Thyroid gland (tissue), 4 donors: ENCODE measurements at regions not wholly inside any gene's neighbourhood (a gene's known extent, or its start where the extent isn't known, plus 50 kb on each side); places are given as distances from the start of the nearest gene placed in this dataset.

Source experiments
- DNase-seq, 2 donors: peaks; one replicate each; pipeline ENCODE4 v3.0.0-alpha.2; 2019
- H3K27ac ChIP-seq, 3 donors: fragments of 200-600 bp; sonication (generic); 1 replicate in 2 of 3; 2 replicates in 1 of 3; pipeline ENCODE4 v1.5.1; 2016 to 2019; ENCODE audit warnings: mild to moderate bottlenecking in 1 of 3, moderate library complexity in 1 of 3
- H3K27me3 ChIP-seq: fragments of 200-600 bp; sonication (generic); one replicate; pipeline ENCODE4 v1.5.1; 2019
- H3K36me3 ChIP-seq, 2 donors: fragments of 200-600 bp; sonication (generic); one replicate each; pipeline ENCODE4 v1.5.1; 2016 to 2019
- H3K4me1 ChIP-seq, 2 donors: fragments of 200-600 bp; sonication (generic); one replicate each; pipeline ENCODE4 v1.5.1; 2017 to 2019
- H3K4me3 ChIP-seq, 3 donors: fragments of 200-600 bp; sonication (generic); replicated peaks in 1 of 3; 1 replicate in 2 of 3; 2 replicates in 1 of 3; pipeline ENCODE4 v1.5.1; 2016; ENCODE audit warnings: mild to moderate bottlenecking in 1 of 3
- H3K9me3 ChIP-seq: fragments of 200-600 bp; sonication (generic); one replicate; pipeline ENCODE4 v1.5.1; 2017
- POLR2A ChIP-seq, 2 donors: fragments of 450-650 bp; IDR thresholded peaks; one replicate each; pipeline ENCODE4 v1.6.1; 2017; ENCODE audit warnings: antibody characterized with exemption in 2 of 2, mild to moderate bottlenecking in 2 of 2, moderate library complexity in 1 of 2
- WGBS, 2 donors: methylation state at CpG; one replicate each; pipeline ENCODE4 v1.1.5; 2017; 5-methylcytosine and 5-hydroxymethylcytosine counted together
- intact Hi-C: fragments of 100-400 bp; cut with DNase I; formaldehyde crosslinking; loops from one replicate; pipeline ENCODE4 v1.15.1; 2023
- TF ChIP-seq, protein P1 (sequence below), 6 experiments: fragments of 200-600 bp in 3 of 6; fragments of 450-650 bp in 3 of 6; sonication (generic) in 3 of 6; IDR thresholded peaks; one replicate each; pipeline ENCODE4 v1.5.1; 2016 to 2019; ENCODE audit warnings: antibody characterized with exemption in 6 of 6, mild to moderate bottlenecking in 2 of 6, inconsistent platforms in 1 of 6, moderate library complexity in 1 of 6

DNA sequence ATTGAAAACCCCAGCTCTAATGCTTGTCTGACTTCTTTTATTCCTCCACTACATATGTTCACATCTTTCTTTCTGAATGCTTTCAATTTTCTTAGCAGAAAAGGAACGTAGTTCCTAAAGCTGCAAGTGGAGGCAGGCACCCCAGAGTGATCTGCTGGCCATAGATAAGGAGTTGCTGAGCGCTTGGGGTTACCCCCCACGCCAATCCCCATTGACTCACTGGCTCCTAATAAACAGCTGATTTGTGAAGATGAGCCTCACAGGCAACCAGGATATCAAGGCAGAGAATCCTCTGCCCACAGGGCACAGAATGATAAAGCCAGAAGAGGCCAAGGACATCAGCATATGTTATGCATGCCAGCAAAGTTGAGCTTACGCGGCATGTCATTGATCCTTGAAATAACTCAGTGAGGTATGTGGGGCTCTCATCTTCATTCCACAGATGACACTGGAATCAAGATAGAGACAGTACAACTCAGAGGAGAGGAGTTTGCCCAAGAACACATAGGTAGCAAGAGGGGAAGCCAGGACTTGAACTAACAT, 129.1 kb upstream of the PTPRT start:
- TF ChIP-seq, protein P1, sequence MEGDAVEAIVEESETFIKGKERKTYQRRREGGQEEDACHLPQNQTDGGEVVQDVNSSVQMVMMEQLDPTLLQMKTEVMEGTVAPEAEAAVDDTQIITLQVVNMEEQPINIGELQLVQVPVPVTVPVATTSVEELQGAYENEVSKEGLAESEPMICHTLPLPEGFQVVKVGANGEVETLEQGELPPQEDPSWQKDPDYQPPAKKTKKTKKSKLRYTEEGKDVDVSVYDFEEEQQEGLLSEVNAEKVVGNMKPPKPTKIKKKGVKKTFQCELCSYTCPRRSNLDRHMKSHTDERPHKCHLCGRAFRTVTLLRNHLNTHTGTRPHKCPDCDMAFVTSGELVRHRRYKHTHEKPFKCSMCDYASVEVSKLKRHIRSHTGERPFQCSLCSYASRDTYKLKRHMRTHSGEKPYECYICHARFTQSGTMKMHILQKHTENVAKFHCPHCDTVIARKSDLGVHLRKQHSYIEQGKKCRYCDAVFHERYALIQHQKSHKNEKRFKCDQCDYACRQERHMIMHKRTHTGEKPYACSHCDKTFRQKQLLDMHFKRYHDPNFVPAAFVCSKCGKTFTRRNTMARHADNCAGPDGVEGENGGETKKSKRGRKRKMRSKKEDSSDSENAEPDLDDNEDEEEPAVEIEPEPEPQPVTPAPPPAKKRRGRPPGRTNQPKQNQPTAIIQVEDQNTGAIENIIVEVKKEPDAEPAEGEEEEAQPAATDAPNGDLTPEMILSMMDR (IDR thresholded peaks at IDR 0.05) = no peak
- no peak for TF ChIP-seq POLR2A (IDR thresholded peaks at IDR 0.05)
- H3K4me3 ChIP-seq = no peak overlapping the region

DNA sequence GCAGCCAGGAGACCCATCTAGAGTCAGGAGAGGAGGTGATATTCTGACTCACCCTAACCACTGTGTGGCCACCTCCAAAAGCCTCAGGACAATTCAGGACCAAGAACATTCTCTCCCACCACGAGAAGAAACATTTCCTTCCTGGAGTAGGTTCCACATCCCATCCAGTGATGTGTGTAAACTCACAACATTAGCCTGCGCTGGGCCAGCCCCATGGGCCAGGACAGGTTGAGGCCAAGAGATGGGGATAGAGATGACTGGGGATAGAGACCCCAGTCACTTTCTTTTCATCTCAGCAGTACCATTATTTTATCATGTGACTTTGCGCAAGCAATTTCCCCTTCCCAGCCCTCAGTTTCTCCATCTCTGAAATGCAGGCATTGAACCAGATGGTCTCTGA, 126.6 kb upstream of the PTPRT start:
- H3K36me3 ChIP-seq = no peaks in the 10 kb centered on the region
- intact Hi-C loops = no loop called here
- 82 to 90% methylated on average over 3 of the region's 3 CpGs for WGBS, 2 donors
- DNase-seq = no peak
- H3K27ac ChIP-seq = no peak overlapping the region
- no peak overlapping the region for H3K4me3 ChIP-seq
- no peaks in the 10 kb centered on the region for H3K27me3 ChIP-seq
- H3K4me1 ChIP-seq = no peaks in the 10 kb centered on the region
- no peaks in the 10 kb centered on the region for H3K9me3 ChIP-seq
- TF ChIP-seq POLR2A (IDR thresholded peaks at IDR 0.05) = no peak
- TF ChIP-seq, protein P1 (IDR thresholded peaks at IDR 0.05) = no peak

More for the DNA sequence above, 129.1 kb upstream of the PTPRT start:
- no peaks in the 10 kb centered on the region for H3K36me3 ChIP-seq
- H3K27me3 ChIP-seq = no peaks in the 10 kb centered on the region
- no peak overlapping the region for H3K27ac ChIP-seq
- no peaks in the 10 kb centered on the region for H3K4me1 ChIP-seq
- intact Hi-C loops = no loop called here
- no peaks in the 10 kb centered on the region for H3K9me3 ChIP-seq
- DNase-seq = no peak
- WGBS, 2 donors = 64 to 79% methylated on average over 5 of the region's 5 CpGs

DNA sequence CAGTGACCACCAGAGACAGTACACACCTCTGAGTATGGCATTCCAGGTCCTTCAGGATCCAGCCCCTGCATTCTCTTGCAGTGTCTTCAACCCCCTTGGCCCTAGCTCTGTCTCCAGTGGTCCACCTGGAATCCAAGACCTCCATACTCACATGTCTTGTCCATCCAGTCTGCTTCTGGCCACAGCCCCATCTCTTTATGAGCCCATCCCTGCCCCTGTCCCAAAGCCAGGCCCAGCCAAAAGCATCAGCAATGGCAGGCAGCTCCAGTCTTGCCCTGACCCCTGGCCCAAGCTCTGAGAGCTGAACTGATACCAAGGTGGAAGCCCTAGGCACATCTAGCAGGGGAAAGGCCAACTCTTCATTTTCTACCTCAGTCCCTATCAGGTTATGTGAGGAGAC, 119.6 kb upstream of the PTPRT start:
- Histone ChIP-seq H3K27me3 (no peaks in the 10 kb centered on the region), H3K27ac (no peak overlapping the region), H3K4me1 (no peaks in the 10 kb centered on the region), H3K9me3 (no peaks in the 10 kb centered on the region), H3K4me3 (no peak overlapping the region), H3K36me3 (no peaks in the 10 kb centered on the region)
- DNase-seq = no peak
- TF ChIP-seq POLR2A (IDR thresholded peaks at IDR 0.05) = no peak
- TF ChIP-seq, protein P1 (IDR thresholded peaks at IDR 0.05) = no peak
- intact Hi-C loops = no loop called here

DNA sequence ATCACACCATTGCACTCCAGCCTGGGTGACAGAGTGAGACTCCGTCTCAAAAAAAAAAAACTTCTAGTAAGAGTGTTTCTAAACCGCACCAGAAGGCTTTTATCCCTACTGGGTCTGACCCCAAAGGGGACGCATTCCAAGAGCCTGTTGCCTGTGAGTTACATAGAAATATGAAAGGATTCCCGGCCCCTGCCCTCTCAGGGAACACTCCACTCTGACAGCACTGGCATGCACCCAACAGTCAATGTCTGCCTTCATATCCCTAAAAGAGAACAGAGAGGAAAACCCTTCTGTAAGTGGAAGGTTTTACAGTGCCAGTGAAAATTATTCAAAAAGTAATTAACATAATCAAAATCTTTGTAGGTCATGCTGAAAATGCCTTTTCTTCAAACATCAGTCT, 117.1 kb upstream of the PTPRT start:
- no peaks in the 10 kb centered on the region for H3K27me3 ChIP-seq
- no peaks in the 10 kb centered on the region for H3K36me3 ChIP-seq
- no peak for DNase-seq
- H3K27ac ChIP-seq = no peak overlapping the region
- intact Hi-C loops = no loop called here
- no peaks in the 10 kb centered on the region for H3K9me3 ChIP-seq
- no peak overlapping the region for H3K4me3 ChIP-seq
- 57 to 69% methylated on average over 4 of the region's 4 CpGs for WGBS, 2 donors
- TF ChIP-seq POLR2A (IDR thresholded peaks at IDR 0.05) = no peak
- no peaks in the 10 kb centered on the region for H3K4me1 ChIP-seq

DNA sequence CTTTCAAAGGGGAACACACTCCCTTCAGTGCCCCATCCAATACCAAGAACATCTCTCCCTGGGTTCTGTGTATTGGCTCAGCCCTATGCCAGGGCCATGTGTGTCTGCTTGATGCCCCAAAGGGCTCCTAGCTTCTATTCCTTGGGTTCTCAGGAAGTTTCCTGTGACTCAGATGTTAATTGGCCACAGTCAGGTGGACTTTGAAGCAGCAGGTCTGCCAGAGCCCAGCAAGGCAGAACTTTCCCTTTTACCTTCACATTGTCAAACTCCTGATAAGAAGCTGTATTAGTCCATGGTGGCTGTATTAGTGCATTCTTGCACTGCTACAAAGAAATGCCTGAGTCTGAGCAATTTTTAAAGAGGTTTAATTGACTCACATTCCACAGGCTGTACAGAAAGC, 116.0 kb upstream of the PTPRT start:
- Histone ChIP-seq H3K4me3 (no peak overlapping the region), H3K9me3 (no peaks in the 10 kb centered on the region), H3K27ac (no peak overlapping the region), H3K4me1 (no peaks in the 10 kb centered on the region), H3K36me3 (no peaks in the 10 kb centered on the region), H3K27me3 (no peaks in the 10 kb centered on the region)
- TF ChIP-seq POLR2A (IDR thresholded peaks at IDR 0.05) = no peak
- TF ChIP-seq, protein P1 (IDR thresholded peaks at IDR 0.05) = no peak
- intact Hi-C loops = no loop called here
- no peak for DNase-seq

DNA sequence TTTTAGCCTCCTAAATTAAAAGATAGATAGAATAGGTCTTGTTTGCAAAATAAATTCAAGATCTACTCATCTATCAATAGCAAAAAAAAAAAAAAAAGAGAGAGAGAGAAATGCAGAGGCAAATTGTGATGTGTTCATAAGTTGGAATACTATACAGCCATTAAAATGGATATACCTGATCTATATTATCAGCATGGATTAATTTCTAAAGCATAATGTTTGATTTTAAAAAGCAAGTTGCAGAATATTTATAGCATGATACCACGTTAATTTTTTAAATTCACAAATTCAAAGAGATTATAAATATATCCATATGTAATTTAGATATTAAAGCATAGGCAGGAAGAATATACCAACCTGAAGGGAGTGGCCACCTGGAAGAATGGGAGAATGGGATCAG, 114.9 kb upstream of the PTPRT start:
- 94 to 97% methylated on average over 1 of the region's 1 CpG for WGBS, 2 donors
- Histone ChIP-seq H3K27ac (no peak overlapping the region), H3K27me3 (no peaks in the 10 kb centered on the region), H3K36me3 (no peaks in the 10 kb centered on the region), H3K4me1 (no peaks in the 10 kb centered on the region), H3K4me3 (no peak overlapping the region), H3K9me3 (no peaks in the 10 kb centered on the region)
- intact Hi-C loops = no loop called here
- TF ChIP-seq, protein P1 (IDR thresholded peaks at IDR 0.05) = no peak
- no peak for TF ChIP-seq POLR2A (IDR thresholded peaks at IDR 0.05)
- DNase-seq = no peak
